ENCODE measurements at regions not wholly inside any gene's neighbourhood (a gene's known extent, or its start where the extent isn't known, plus 50 kb on each side); places are given as distances from the start of the nearest gene placed in this dataset.

- DNase-seq (ENCODE audit: low read depth, low spot score) (no peak), ATAC-seq (no peak)
- RAD21 ChIA-PET (ENCODE audit: low non-redundant PET in 1 of 2, low total read pairs in 2 of 2, uncharacterized antibody in 2 of 2, unreplicated experiment in 2 of 2) = no interaction called here
Observed at GRCh38 chr12:82619644-82620043, 67.1 kb upstream of the TMTC2 start.

GRCh38 chr12:82620917-82621316, 65.8 kb upstream of the TMTC2 start:
- no peak for ATAC-seq
- H3K4me2 ChIP-seq (ENCODE audit: low read length) = no peak overlapping the region
- no peak for TF ChIP-seq CBX3 (IDR thresholded peaks at IDR 0.05; ENCODE audit: low read depth)
- TF ChIP-seq, protein P1, sequence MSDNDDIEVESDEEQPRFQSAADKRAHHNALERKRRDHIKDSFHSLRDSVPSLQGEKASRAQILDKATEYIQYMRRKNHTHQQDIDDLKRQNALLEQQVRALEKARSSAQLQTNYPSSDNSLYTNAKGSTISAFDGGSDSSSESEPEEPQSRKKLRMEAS (IDR thresholded peaks at IDR 0.05) = no peak
- TF ChIP-seq CEBPB (IDR thresholded peaks at IDR 0.05; ENCODE audit: low read depth) = no peak
- no peak for TF ChIP-seq ZBTB33 (IDR thresholded peaks at IDR 0.05; ENCODE audit: extremely low read depth, insufficient replicate concordance, low read length)
- no peak for TF ChIP-seq SIN3A (IDR thresholded peaks at IDR 0.05; ENCODE audit: low read depth)
- TF ChIP-seq SRF (IDR thresholded peaks at IDR 0.05; ENCODE audit: low read depth) = no peak
- TF ChIP-seq, protein P2, sequence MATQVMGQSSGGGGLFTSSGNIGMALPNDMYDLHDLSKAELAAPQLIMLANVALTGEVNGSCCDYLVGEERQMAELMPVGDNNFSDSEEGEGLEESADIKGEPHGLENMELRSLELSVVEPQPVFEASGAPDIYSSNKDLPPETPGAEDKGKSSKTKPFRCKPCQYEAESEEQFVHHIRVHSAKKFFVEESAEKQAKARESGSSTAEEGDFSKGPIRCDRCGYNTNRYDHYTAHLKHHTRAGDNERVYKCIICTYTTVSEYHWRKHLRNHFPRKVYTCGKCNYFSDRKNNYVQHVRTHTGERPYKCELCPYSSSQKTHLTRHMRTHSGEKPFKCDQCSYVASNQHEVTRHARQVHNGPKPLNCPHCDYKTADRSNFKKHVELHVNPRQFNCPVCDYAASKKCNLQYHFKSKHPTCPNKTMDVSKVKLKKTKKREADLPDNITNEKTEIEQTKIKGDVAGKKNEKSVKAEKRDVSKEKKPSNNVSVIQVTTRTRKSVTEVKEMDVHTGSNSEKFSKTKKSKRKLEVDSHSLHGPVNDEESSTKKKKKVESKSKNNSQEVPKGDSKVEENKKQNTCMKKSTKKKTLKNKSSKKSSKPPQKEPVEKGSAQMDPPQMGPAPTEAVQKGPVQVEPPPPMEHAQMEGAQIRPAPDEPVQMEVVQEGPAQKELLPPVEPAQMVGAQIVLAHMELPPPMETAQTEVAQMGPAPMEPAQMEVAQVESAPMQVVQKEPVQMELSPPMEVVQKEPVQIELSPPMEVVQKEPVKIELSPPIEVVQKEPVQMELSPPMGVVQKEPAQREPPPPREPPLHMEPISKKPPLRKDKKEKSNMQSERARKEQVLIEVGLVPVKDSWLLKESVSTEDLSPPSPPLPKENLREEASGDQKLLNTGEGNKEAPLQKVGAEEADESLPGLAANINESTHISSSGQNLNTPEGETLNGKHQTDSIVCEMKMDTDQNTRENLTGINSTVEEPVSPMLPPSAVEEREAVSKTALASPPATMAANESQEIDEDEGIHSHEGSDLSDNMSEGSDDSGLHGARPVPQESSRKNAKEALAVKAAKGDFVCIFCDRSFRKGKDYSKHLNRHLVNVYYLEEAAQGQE (IDR thresholded peaks at IDR 0.05; ENCODE audit: low read depth) = no peak
- TF ChIP-seq, protein P3, sequence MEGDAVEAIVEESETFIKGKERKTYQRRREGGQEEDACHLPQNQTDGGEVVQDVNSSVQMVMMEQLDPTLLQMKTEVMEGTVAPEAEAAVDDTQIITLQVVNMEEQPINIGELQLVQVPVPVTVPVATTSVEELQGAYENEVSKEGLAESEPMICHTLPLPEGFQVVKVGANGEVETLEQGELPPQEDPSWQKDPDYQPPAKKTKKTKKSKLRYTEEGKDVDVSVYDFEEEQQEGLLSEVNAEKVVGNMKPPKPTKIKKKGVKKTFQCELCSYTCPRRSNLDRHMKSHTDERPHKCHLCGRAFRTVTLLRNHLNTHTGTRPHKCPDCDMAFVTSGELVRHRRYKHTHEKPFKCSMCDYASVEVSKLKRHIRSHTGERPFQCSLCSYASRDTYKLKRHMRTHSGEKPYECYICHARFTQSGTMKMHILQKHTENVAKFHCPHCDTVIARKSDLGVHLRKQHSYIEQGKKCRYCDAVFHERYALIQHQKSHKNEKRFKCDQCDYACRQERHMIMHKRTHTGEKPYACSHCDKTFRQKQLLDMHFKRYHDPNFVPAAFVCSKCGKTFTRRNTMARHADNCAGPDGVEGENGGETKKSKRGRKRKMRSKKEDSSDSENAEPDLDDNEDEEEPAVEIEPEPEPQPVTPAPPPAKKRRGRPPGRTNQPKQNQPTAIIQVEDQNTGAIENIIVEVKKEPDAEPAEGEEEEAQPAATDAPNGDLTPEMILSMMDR (IDR thresholded peaks at IDR 0.05 in 2 of 3, conservative IDR thresholded peaks at IDR 0.05 in 1 of 3; ENCODE audit: borderline replicate concordance in 1 of 3, insufficient read depth in 1 of 3, low read depth in 2 of 3, low read length in 2 of 3) = no peak

More at GRCh38 chr12:82619644-82620043, 67.1 kb upstream of the TMTC2 start:
- Histone ChIP-seq H2AFZ (ENCODE audit: low read depth, low read length, poor library complexity, severe bottlenecking) (no peak overlapping the region), H3K9ac (ENCODE audit: low read length) (no peak overlapping the region), H3K36me3 (ENCODE audit: control insufficient read depth in 1 of 2, insufficient read depth in 2 of 2, low read length in 2 of 2) (no peaks in the 10 kb centered on the region), H3K4me3 (replicated peaks in 1 of 2; ENCODE audit: low read depth in 1 of 2, low read length in 2 of 2) (no peak overlapping the region), H3K79me2 (ENCODE audit: insufficient read depth, low read length) (no peaks in the 10 kb centered on the region), H3K4me1 (ENCODE audit: control insufficient read depth in 1 of 2, insufficient read depth in 2 of 2, low read length in 2 of 2) (no peaks in the 10 kb centered on the region), H3K4me2 (ENCODE audit: low read length) (no peak overlapping the region), H3K27me3 (ENCODE audit: insufficient read depth, low read length) (no peaks in the 10 kb centered on the region), H3K9me3 (ENCODE audit: control insufficient read depth in 1 of 2, insufficient read depth in 1 of 2, low read depth in 1 of 2, low read length in 2 of 2) (no peaks in the 10 kb centered on the region), H4K20me1 (ENCODE audit: insufficient read depth) (no peaks in the 10 kb centered on the region; the same call in 1 of the 2 replicates), H3K9me2 (ENCODE audit: insufficient read depth) (0 out of 2 replicates have a peak, but pooled peaks cover 3% of the 10 kb centered on the region), H3K27ac (ENCODE audit: low read depth, low read length) (no peak overlapping the region)
- no TSS peak for BruUV-seq (replicated peaks)
- ChIA-PET CTCF (no interaction called here), POLR2A (no interaction called here)
- intact Hi-C loops (cut with micrococcal nuclease) = loop anchor here (10.0 kb wide), 1 partner anchor 265 kb away; the partner anchor contains the start of genes CCDC59 and METTL25
- TF ChIP-seq EZH2 (IDR thresholded peaks at IDR 0.05) = no peak
- TF ChIP-seq SP1 (IDR thresholded peaks at IDR 0.05; ENCODE audit: low read depth) = no peak
- TF ChIP-seq RAD21 (IDR thresholded peaks at IDR 0.05; ENCODE audit: low read depth) = no peak
- no peak for TF ChIP-seq TCF7L2 (IDR thresholded peaks at IDR 0.05; ENCODE audit: borderline replicate concordance, extremely low read depth, insufficient read depth, insufficient read length)
- TF ChIP-seq ZNF274 (IDR thresholded peaks at IDR 0.05; ENCODE audit: low read depth, low read length) = no peak
- TF ChIP-seq, protein P1 (IDR thresholded peaks at IDR 0.05) = no peak

More at GRCh38 chr12:82620917-82621316, 65.8 kb upstream of the TMTC2 start:
- Histone ChIP-seq H3K27me3 (ENCODE audit: insufficient read depth, low read length) (no peaks in the 10 kb centered on the region), H3K4me1 (ENCODE audit: control insufficient read depth in 1 of 2, insufficient read depth in 2 of 2, low read length in 2 of 2) (no peaks in the 10 kb centered on the region), H3K9me2 (ENCODE audit: insufficient read depth) (0 out of 2 replicates have a peak, but pooled peaks cover 3% of the 10 kb centered on the region), H3K36me3 (ENCODE audit: control insufficient read depth in 1 of 2, insufficient read depth in 2 of 2, low read length in 2 of 2) (no peaks in the 10 kb centered on the region), H2AFZ (ENCODE audit: low read depth, low read length, poor library complexity, severe bottlenecking) (no peak overlapping the region), H3K9ac (ENCODE audit: low read length) (no peak overlapping the region), H3K9me3 (ENCODE audit: control insufficient read depth in 1 of 2, insufficient read depth in 1 of 2, low read depth in 1 of 2, low read length in 2 of 2) (no peaks in the 10 kb centered on the region), H3K27ac (ENCODE audit: low read depth, low read length) (no peak overlapping the region), H4K20me1 (ENCODE audit: insufficient read depth) (no peaks in the 10 kb centered on the region; the same call in 1 of the 2 replicates), H3K79me2 (ENCODE audit: insufficient read depth, low read length) (no peaks in the 10 kb centered on the region), H3K4me3 (replicated peaks in 1 of 2; ENCODE audit: low read depth in 1 of 2, low read length in 2 of 2) (no peak overlapping the region)
- ChIA-PET RAD21 (ENCODE audit: low non-redundant PET in 1 of 2, low total read pairs in 2 of 2, uncharacterized antibody in 2 of 2, unreplicated experiment in 2 of 2) (no interaction called here), CTCF (interaction anchor here (1.7 kb wide), 1 partner anchor 263 kb away, joined by 4 read pairs; the partner anchor contains the start of genes CCDC59 and METTL25), POLR2A (no interaction called here)
- intact Hi-C loops (cut with micrococcal nuclease) = loop anchor here (10.0 kb wide), 1 partner anchor 266 kb away; the partner anchor contains the start of genes CCDC59 and METTL25
- no peak for DNase-seq (ENCODE audit: low read depth, low spot score)
- no TSS peak for BruUV-seq (replicated peaks)
